ENCODE measurements at regions not wholly inside any gene's neighbourhood (a gene's known extent, or its start where the extent isn't known, plus 50 kb on each side); places are given as distances from the start of the nearest gene placed in this dataset.
"Not testable (repeated sequence)": the region's sequence is repeated elsewhere in the genome, so short reads cannot be mapped to it uniquely, and the experiment has no call there.

- H3K4me1 ChIP-seq (ENCODE audit: control extremely low read depth in 1 of 4, control insufficient read depth in 4 of 4, insufficient read depth in 4 of 4, low read length in 3 of 4); H3K27me3 ChIP-seq (replicated peaks in 2 of 5; ENCODE audit: control insufficient read depth in 4 of 5, insufficient read depth in 5 of 5, low read length in 4 of 5); DNase-seq; H3K9me3 ChIP-seq (ENCODE audit: control extremely low read depth in 1 of 5, control insufficient read depth in 4 of 5, insufficient read depth in 2 of 5, low read depth in 1 of 5, low read length in 4 of 5); H3K27ac ChIP-seq (ENCODE audit: insufficient read depth in 1 of 2, low read depth in 1 of 2, low read length in 2 of 2, poor library complexity in 1 of 2, severe bottlenecking in 2 of 2); CTCF ChIA-PET; H3K4me3 ChIP-seq (ENCODE audit: control insufficient read depth in 1 of 7, extremely low read depth in 1 of 7, insufficient read depth in 4 of 7, low read depth in 2 of 7, low read length in 6 of 7); H3K36me3 ChIP-seq (ENCODE audit: control insufficient read depth in 4 of 4, insufficient read depth in 4 of 4, low read length in 3 of 4); POLR2A ChIA-PET: not testable (repeated sequence)
- WGBS (ENCODE audit: insufficient coverage) = no CpG with 5 or more reads among the region's 2 CpGs
These were observed 102.9 kb upstream of the NBPF8 start for GRCh38 chr1:120311930-120312329.

GRCh38 chr1:120308940-120309578 is 105.8 kb upstream of the NBPF8 start:
- POLR2A ChIA-PET; H3K4me3 ChIP-seq (ENCODE audit: control insufficient read depth in 1 of 7, extremely low read depth in 1 of 7, insufficient read depth in 4 of 7, low read depth in 2 of 7, low read length in 6 of 7); DNase-seq; H3K27ac ChIP-seq (ENCODE audit: insufficient read depth in 1 of 2, low read depth in 1 of 2, low read length in 2 of 2, poor library complexity in 1 of 2, severe bottlenecking in 2 of 2); H3K36me3 ChIP-seq (ENCODE audit: control insufficient read depth in 4 of 4, insufficient read depth in 4 of 4, low read length in 3 of 4); CTCF ChIA-PET; H3K9me3 ChIP-seq (ENCODE audit: control extremely low read depth in 1 of 5, control insufficient read depth in 4 of 5, insufficient read depth in 2 of 5, low read depth in 1 of 5, low read length in 4 of 5); H3K4me1 ChIP-seq (ENCODE audit: control extremely low read depth in 1 of 4, control insufficient read depth in 4 of 4, insufficient read depth in 4 of 4, low read length in 3 of 4); H3K27me3 ChIP-seq (replicated peaks in 2 of 5; ENCODE audit: control insufficient read depth in 4 of 5, insufficient read depth in 5 of 5, low read length in 4 of 5): not testable (repeated sequence)
- WGBS (ENCODE audit: insufficient coverage) = no CpG with 5 or more reads among the region's 1 CpG

- H3K4me3 ChIP-seq (ENCODE audit: control insufficient read depth in 1 of 7, extremely low read depth in 1 of 7, insufficient read depth in 4 of 7, low read depth in 2 of 7, low read length in 6 of 7); H3K4me1 ChIP-seq (ENCODE audit: control extremely low read depth in 1 of 4, control insufficient read depth in 4 of 4, insufficient read depth in 4 of 4, low read length in 3 of 4); H3K36me3 ChIP-seq (ENCODE audit: control insufficient read depth in 4 of 4, insufficient read depth in 4 of 4, low read length in 3 of 4); H3K9me3 ChIP-seq (ENCODE audit: control extremely low read depth in 1 of 5, control insufficient read depth in 4 of 5, insufficient read depth in 2 of 5, low read depth in 1 of 5, low read length in 4 of 5); DNase-seq; POLR2A ChIA-PET; CTCF ChIA-PET; H3K27ac ChIP-seq (ENCODE audit: insufficient read depth in 1 of 2, low read depth in 1 of 2, low read length in 2 of 2, poor library complexity in 1 of 2, severe bottlenecking in 2 of 2); H3K27me3 ChIP-seq (replicated peaks in 2 of 5; ENCODE audit: control insufficient read depth in 4 of 5, insufficient read depth in 5 of 5, low read length in 4 of 5): not testable (repeated sequence)
- no CpG with 5 or more reads among the region's 3 CpGs for WGBS (ENCODE audit: insufficient coverage)
These were observed 109.8 kb upstream of the NBPF8 start for GRCh38 chr1:120305046-120305445.

GRCh38 chr1:120304341-120304740 is 110.5 kb upstream of the NBPF8 start:
- H3K4me3 ChIP-seq (ENCODE audit: control insufficient read depth in 1 of 7, extremely low read depth in 1 of 7, insufficient read depth in 4 of 7, low read depth in 2 of 7, low read length in 6 of 7); H3K27me3 ChIP-seq (replicated peaks in 2 of 5; ENCODE audit: control insufficient read depth in 4 of 5, insufficient read depth in 5 of 5, low read length in 4 of 5); H3K9me3 ChIP-seq (ENCODE audit: control extremely low read depth in 1 of 5, control insufficient read depth in 4 of 5, insufficient read depth in 2 of 5, low read depth in 1 of 5, low read length in 4 of 5); H3K27ac ChIP-seq (ENCODE audit: insufficient read depth in 1 of 2, low read depth in 1 of 2, low read length in 2 of 2, poor library complexity in 1 of 2, severe bottlenecking in 2 of 2); CTCF ChIA-PET; H3K4me1 ChIP-seq (ENCODE audit: control extremely low read depth in 1 of 4, control insufficient read depth in 4 of 4, insufficient read depth in 4 of 4, low read length in 3 of 4); DNase-seq; POLR2A ChIA-PET; H3K36me3 ChIP-seq (ENCODE audit: control insufficient read depth in 4 of 4, insufficient read depth in 4 of 4, low read length in 3 of 4): not testable (repeated sequence)
- no CpG with 5 or more reads among the region's 2 CpGs for WGBS (ENCODE audit: insufficient coverage)

- H3K27me3 ChIP-seq (replicated peaks in 2 of 5; ENCODE audit: control insufficient read depth in 4 of 5, insufficient read depth in 5 of 5, low read length in 4 of 5); H3K9me3 ChIP-seq (ENCODE audit: control extremely low read depth in 1 of 5, control insufficient read depth in 4 of 5, insufficient read depth in 2 of 5, low read depth in 1 of 5, low read length in 4 of 5); H3K4me3 ChIP-seq (ENCODE audit: control insufficient read depth in 1 of 7, extremely low read depth in 1 of 7, insufficient read depth in 4 of 7, low read depth in 2 of 7, low read length in 6 of 7); DNase-seq; H3K27ac ChIP-seq (ENCODE audit: insufficient read depth in 1 of 2, low read depth in 1 of 2, low read length in 2 of 2, poor library complexity in 1 of 2, severe bottlenecking in 2 of 2); POLR2A ChIA-PET; H3K36me3 ChIP-seq (ENCODE audit: control insufficient read depth in 4 of 4, insufficient read depth in 4 of 4, low read length in 3 of 4); CTCF ChIA-PET; H3K4me1 ChIP-seq (ENCODE audit: control extremely low read depth in 1 of 4, control insufficient read depth in 4 of 4, insufficient read depth in 4 of 4, low read length in 3 of 4): not testable (repeated sequence)
- no CpG with 5 or more reads among the region's 4 CpGs for WGBS (ENCODE audit: insufficient coverage)
These were observed 115.3 kb upstream of the NBPF8 start for GRCh38 chr1:120299433-120300057.

GRCh38 chr1:120298487-120298886 is 116.3 kb upstream of the NBPF8 start:
- WGBS (ENCODE audit: insufficient coverage) = no CpG with 5 or more reads among the region's 3 CpGs
- DNase-seq; H3K9me3 ChIP-seq (ENCODE audit: control extremely low read depth in 1 of 5, control insufficient read depth in 4 of 5, insufficient read depth in 2 of 5, low read depth in 1 of 5, low read length in 4 of 5); H3K27me3 ChIP-seq (replicated peaks in 2 of 5; ENCODE audit: control insufficient read depth in 4 of 5, insufficient read depth in 5 of 5, low read length in 4 of 5); H3K36me3 ChIP-seq (ENCODE audit: control insufficient read depth in 4 of 4, insufficient read depth in 4 of 4, low read length in 3 of 4); H3K4me3 ChIP-seq (ENCODE audit: control insufficient read depth in 1 of 7, extremely low read depth in 1 of 7, insufficient read depth in 4 of 7, low read depth in 2 of 7, low read length in 6 of 7); H3K4me1 ChIP-seq (ENCODE audit: control extremely low read depth in 1 of 4, control insufficient read depth in 4 of 4, insufficient read depth in 4 of 4, low read length in 3 of 4); H3K27ac ChIP-seq (ENCODE audit: insufficient read depth in 1 of 2, low read depth in 1 of 2, low read length in 2 of 2, poor library complexity in 1 of 2, severe bottlenecking in 2 of 2); POLR2A ChIA-PET; CTCF ChIA-PET: not testable (repeated sequence)

- H3K4me1 ChIP-seq (ENCODE audit: control extremely low read depth in 1 of 4, control insufficient read depth in 4 of 4, insufficient read depth in 4 of 4, low read length in 3 of 4); H3K36me3 ChIP-seq (ENCODE audit: control insufficient read depth in 4 of 4, insufficient read depth in 4 of 4, low read length in 3 of 4); H3K27me3 ChIP-seq (replicated peaks in 2 of 5; ENCODE audit: control insufficient read depth in 4 of 5, insufficient read depth in 5 of 5, low read length in 4 of 5); CTCF ChIA-PET; H3K4me3 ChIP-seq (ENCODE audit: control insufficient read depth in 1 of 7, extremely low read depth in 1 of 7, insufficient read depth in 4 of 7, low read depth in 2 of 7, low read length in 6 of 7); H3K9me3 ChIP-seq (ENCODE audit: control extremely low read depth in 1 of 5, control insufficient read depth in 4 of 5, insufficient read depth in 2 of 5, low read depth in 1 of 5, low read length in 4 of 5); H3K27ac ChIP-seq (ENCODE audit: insufficient read depth in 1 of 2, low read depth in 1 of 2, low read length in 2 of 2, poor library complexity in 1 of 2, severe bottlenecking in 2 of 2); DNase-seq; POLR2A ChIA-PET: not testable (repeated sequence)
- WGBS (ENCODE audit: insufficient coverage) = no CpG with 5 or more reads among the region's 3 CpGs
These were observed 117.4 kb upstream of the NBPF8 start for GRCh38 chr1:120297345-120297953.

Measured in common myeloid progenitor, CD34-positive (primary cell).